Chondrocyte (in vitro differentiated cells): ENCODE measurements at regions not wholly inside any gene's neighbourhood (a gene's known extent, or its start where the extent isn't known, plus 50 kb on each side); places are given as distances from the start of the nearest gene placed in this dataset.

Experiments used
- DNase-seq: peaks from one replicate; pipeline ENCODE4 v3.0.0; 2021; ENCODE audit warnings: mixed read lengths, low spot score
- H3K27ac Mint-ChIP-seq: one replicate; pipeline ENCODE4 v1.8.0; 2021; ENCODE audit warnings: mild to moderate bottlenecking, moderate library complexity, mixed read lengths; ENCODE audit not compliant: unreplicated experiment
- H3K27me3 Mint-ChIP-seq: 2 replicates; pipeline ENCODE4 v1.8.0; 2021; ENCODE audit warnings: low read depth, mixed read lengths
- H3K36me3 Mint-ChIP-seq: 2 replicates; pipeline ENCODE4 v1.8.0; 2021; ENCODE audit warnings: low read depth, mixed read lengths
- H3K4me1 Mint-ChIP-seq: 2 replicates; pipeline ENCODE4 v1.8.0; 2021; ENCODE audit warnings: low read depth, mild to moderate bottlenecking, mixed read lengths
- H3K4me3 Mint-ChIP-seq: one replicate; pipeline ENCODE4 v1.8.0; 2021; ENCODE audit warnings: mild to moderate bottlenecking, moderate library complexity, mixed read lengths; ENCODE audit not compliant: unreplicated experiment
- H3K9me3 Mint-ChIP-seq: 2 replicates; pipeline ENCODE4 v1.8.0; 2021; ENCODE audit warnings: low read depth, mixed read lengths
- CTCF ChIP-seq: fragments of 200-600 bp; sonication (generic); IDR thresholded peaks from 2 replicates; pipeline ENCODE4 v1.5.0; 2021; ENCODE audit warnings: antibody characterized with exemption, mild to moderate bottlenecking, moderate library complexity

GRCh38 chr5:99900302-99900852, 634.8 kb upstream of the FAM174A start:
- H3K27ac Mint-ChIP-seq = no peak overlapping the region
- no peaks in the 10 kb centered on the region for H3K9me3 Mint-ChIP-seq
- no peak for DNase-seq

GRCh38 chr5:99879791-99880511, 655.2 kb upstream of the FAM174A start:
- Mint-ChIP-seq H3K27me3 (peaks cover 2% of the 10 kb centered on the region), H3K27ac (no peak overlapping the region), H3K4me1 (no peaks in the 10 kb centered on the region)

More at GRCh38 chr5:99900302-99900852, 634.8 kb upstream of the FAM174A start:
- Mint-ChIP-seq H3K4me3 (no peak overlapping the region), H3K36me3 (no peaks in the 10 kb centered on the region), H3K27me3 (peaks cover 4% of the 10 kb centered on the region), H3K4me1 (peaks cover 3% of the 10 kb centered on the region)
- no peak for TF ChIP-seq CTCF

GRCh38 chr5:99878830-99879229, 656.3 kb upstream of the FAM174A start:
- Mint-ChIP-seq H3K4me3 (no peak overlapping the region), H3K9me3 (no peaks in the 10 kb centered on the region), H3K4me1 (no peaks in the 10 kb centered on the region), H3K36me3 (no peaks in the 10 kb centered on the region), H3K27ac (no peak overlapping the region), H3K27me3 (peaks cover 2% of the 10 kb centered on the region)
- DNase-seq = no peak
- no peak for TF ChIP-seq CTCF

More at GRCh38 chr5:99879791-99880511, 655.2 kb upstream of the FAM174A start:
- H3K36me3 Mint-ChIP-seq = no peaks in the 10 kb centered on the region
- no peak for DNase-seq
- no peaks in the 10 kb centered on the region for H3K9me3 Mint-ChIP-seq
- H3K4me3 Mint-ChIP-seq = no peak overlapping the region
- TF ChIP-seq CTCF = no peak

- no peaks in the 10 kb centered on the region for H3K27me3 Mint-ChIP-seq
- no peak overlapping the region for H3K4me3 Mint-ChIP-seq
- H3K4me1 Mint-ChIP-seq = no peaks in the 10 kb centered on the region
- peaks cover 2% of the 10 kb centered on the region for H3K9me3 Mint-ChIP-seq
- DNase-seq = no peak
- H3K27ac Mint-ChIP-seq = no peak overlapping the region
- no peak for TF ChIP-seq CTCF
- H3K36me3 Mint-ChIP-seq = no peaks in the 10 kb centered on the region
Observed at GRCh38 chr5:99866740-99867139, 668.4 kb upstream of the FAM174A start.

GRCh38 chr5:99865159-99865558, 670.0 kb upstream of the FAM174A start:
- DNase-seq = no peak
- no peak overlapping the region for H3K4me3 Mint-ChIP-seq
- no peaks in the 10 kb centered on the region for H3K4me1 Mint-ChIP-seq
- H3K9me3 Mint-ChIP-seq = peaks cover 2% of the 10 kb centered on the region
- no peak overlapping the region for H3K27ac Mint-ChIP-seq
- no peaks in the 10 kb centered on the region for H3K27me3 Mint-ChIP-seq
- TF ChIP-seq CTCF = no peak
- H3K36me3 Mint-ChIP-seq = no peaks in the 10 kb centered on the region
